ENCODE measurements at regions not wholly inside any gene's neighbourhood (a gene's known extent, or its start where the extent isn't known, plus 50 kb on each side); places are given as distances from the start of the nearest gene placed in this dataset.

GRCh38 chr6:14925025-14925698, 320.7 kb upstream of the JARID2 start:
- no peak for TF ChIP-seq POLR2A (IDR thresholded peaks at IDR 0.05; ENCODE audit: low read length)
- TF ChIP-seq GATA1 (IDR thresholded peaks at IDR 0.05; ENCODE audit: low read depth, low read length), result no peak

Measured in erythroblast (primary cell).